HG03521 (cell line): ENCODE measurements at regions not wholly inside any gene's neighbourhood (a gene's known extent, or its start where the extent isn't known, plus 50 kb on each side); places are given as distances from the start of the nearest gene placed in this dataset.
"Not testable (repeated sequence)": the region's sequence is repeated elsewhere in the genome, so short reads cannot be mapped to it uniquely, and the experiment has no call there.

Source experiments
- ATAC-seq: cut with Tn5 transposase; IDR thresholded peaks from one replicate; pipeline ENCODE4 v1.9.1; 2021; ENCODE audit warnings: mild to moderate bottlenecking, moderate library complexity; ENCODE audit not compliant: unreplicated experiment

GRCh38 chr2:15749460-15750432 lies 158.1 kb downstream of the DDX1 start:
- ATAC-seq, result no peak

- ATAC-seq, result no peak
These were observed 158.8 kb downstream of the DDX1 start for GRCh38 chr2:15750433-15750814.

- ATAC-seq, result no peak
These were observed 159.2 kb downstream of the DDX1 start for GRCh38 chr2:15750822-15751329.

GRCh38 chr2:15751477-15751876 lies 159.8 kb downstream of the DDX1 start:
- no peak for ATAC-seq

GRCh38 chr2:15752552-15753232 lies 161.0 kb downstream of the DDX1 start:
- no peak for ATAC-seq

GRCh38 chr2:15753233-15753798 lies 161.6 kb downstream of the DDX1 start:
- no peak for ATAC-seq

GRCh38 chr2:15753811-15754702 lies 162.4 kb downstream of the DDX1 start:
- no peak for ATAC-seq

GRCh38 chr2:15754703-15755099 lies 163.0 kb downstream of the DDX1 start:
- ATAC-seq, result no peak

- no peak for ATAC-seq
These were observed 163.9 kb downstream of the DDX1 start for GRCh38 chr2:15755528-15755927.

- no peak for ATAC-seq
These were observed 164.4 kb downstream of the DDX1 start for GRCh38 chr2:15756011-15756550.

- ATAC-seq, result no peak
These were observed 165.5 kb downstream of the DDX1 start for GRCh38 chr2:15756882-15757819.

GRCh38 chr2:15757820-15758586 lies 166.3 kb downstream of the DDX1 start:
- ATAC-seq, result no peak

GRCh38 chr2:15758848-15759247 lies 167.2 kb downstream of the DDX1 start:
- no peak for ATAC-seq

GRCh38 chr2:15759385-15759784 lies 167.7 kb downstream of the DDX1 start:
- ATAC-seq, result no peak

- ATAC-seq, result not testable (repeated sequence)
These were observed 168.1 kb downstream of the DDX1 start for GRCh38 chr2:15759791-15760190.

GRCh38 chr2:15760232-15760910 lies 168.7 kb downstream of the DDX1 start:
- no peak for ATAC-seq

- no peak for ATAC-seq
These were observed 169.4 kb downstream of the DDX1 start for GRCh38 chr2:15761056-15761455.

- no peak for ATAC-seq
These were observed 170.2 kb downstream of the DDX1 start for GRCh38 chr2:15761910-15762309.
